GM18868 (cell line): ENCODE measurements at regions not wholly inside any gene's neighbourhood (a gene's known extent, or its start where the extent isn't known, plus 50 kb on each side); places are given as distances from the start of the nearest gene placed in this dataset.
A peak's percentile ranks its signal among the peaks of the same experiment; 100 is the strongest.
"Not testable (repeated sequence)": the region's sequence is repeated elsewhere in the genome, so short reads cannot be mapped to it uniquely, and the experiment has no call there.

ENCODE experiments used
- ATAC-seq: cut with Tn5 transposase; IDR thresholded peaks from one replicate; pipeline ENCODE4 v1.9.1; 2021; ENCODE audit warnings: mild to moderate bottlenecking, moderate library complexity; ENCODE audit not compliant: unreplicated experiment

- ATAC-seq = no peak
Observed at GRCh38 chr14:21974741-21975140, 301.1 kb upstream of the OR4E1 start.

- ATAC-seq = no peak
Observed at GRCh38 chr14:21965042-21965441, 291.4 kb upstream of the OR4E1 start.

GRCh38 chr14:21964180-21964579 is 290.6 kb upstream of the OR4E1 start:
- no peak for ATAC-seq

- no peak for ATAC-seq
Observed at GRCh38 chr14:21960636-21961035, 287.0 kb upstream of the OR4E1 start.

- no peak for ATAC-seq
Observed at GRCh38 chr14:21941885-21942284, 268.3 kb upstream of the OR4E1 start.

GRCh38 chr14:21940887-21941856 is 267.6 kb upstream of the OR4E1 start:
- no peak for ATAC-seq

GRCh38 chr14:21939836-21940235 is 266.2 kb upstream of the OR4E1 start:
- ATAC-seq = no peak

- no peak for ATAC-seq
Observed at GRCh38 chr14:21937996-21938395, 264.4 kb upstream of the OR4E1 start.

- no peak for ATAC-seq
Observed at GRCh38 chr14:21933681-21934080, 260.1 kb upstream of the OR4E1 start.

GRCh38 chr14:21924479-21924878 is 250.9 kb upstream of the OR4E1 start:
- ATAC-seq = peak; percentile 82

- ATAC-seq = no peak
Observed at GRCh38 chr14:21923820-21924219, 250.2 kb upstream of the OR4E1 start.

- no peak for ATAC-seq
Observed at GRCh38 chr14:21921453-21921852, 247.8 kb upstream of the OR4E1 start.

GRCh38 chr14:21917699-21918436 is 244.2 kb upstream of the OR4E1 start:
- ATAC-seq = peak; percentile 76

- no peak for ATAC-seq
Observed at GRCh38 chr14:21915826-21916225, 242.2 kb upstream of the OR4E1 start.

- peak; percentile 83 for ATAC-seq
Observed at GRCh38 chr14:21913759-21914158, 240.1 kb upstream of the OR4E1 start.

- ATAC-seq = no peak
Observed at GRCh38 chr14:21912367-21912766, 238.7 kb upstream of the OR4E1 start.

GRCh38 chr14:21911877-21912276 is 238.3 kb upstream of the OR4E1 start:
- no peak for ATAC-seq

- ATAC-seq = no peak
Observed at GRCh38 chr14:21910260-21910659, 236.6 kb upstream of the OR4E1 start.

GRCh38 chr14:21902561-21903181 is 229.1 kb upstream of the OR4E1 start:
- no peak for ATAC-seq

GRCh38 chr14:21894898-21895194 is 221.2 kb upstream of the OR4E1 start:
- ATAC-seq = not testable (repeated sequence)

GRCh38 chr14:21894003-21894897 is 220.6 kb upstream of the OR4E1 start:
- ATAC-seq = peak; percentile 51
